ENCODE measurements at regions not wholly inside any gene's neighbourhood (a gene's known extent, or its start where the extent isn't known, plus 50 kb on each side); places are given as distances from the start of the nearest gene placed in this dataset.

DNA sequence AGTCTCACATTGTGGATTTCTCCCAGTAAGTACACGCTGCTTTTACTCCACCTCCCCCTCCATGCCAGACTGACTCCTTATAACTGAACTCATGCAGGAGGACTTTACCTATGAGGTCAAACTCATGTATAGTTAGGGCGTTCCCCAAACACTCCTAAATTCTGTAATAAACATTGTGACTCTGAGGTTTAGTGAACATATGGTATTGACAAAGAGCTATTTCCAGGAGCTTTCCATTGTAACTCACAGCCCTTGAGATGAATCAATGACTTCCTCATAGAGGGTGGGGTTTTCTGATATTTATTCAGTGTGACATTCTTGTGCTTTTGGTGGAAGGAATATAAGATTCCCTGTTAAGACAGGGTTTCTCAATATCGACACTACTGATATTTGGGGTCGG, 337.4 kb upstream of the SLC14A2 start:
- no peaks in the 10 kb centered on the region for H3K27me3 ChIP-seq (ENCODE audit: control insufficient read depth in 2 of 2, insufficient read depth in 2 of 2, low read length in 2 of 2)
- no peak overlapping the region for H3K27ac ChIP-seq (ENCODE audit: insufficient read depth, low read depth, low read length)
- no peak overlapping the region for H3K4me3 ChIP-seq (replicated peaks in 1 of 3; ENCODE audit: insufficient read depth in 1 of 3, low read depth in 1 of 3, low read length in 3 of 3)
- FAIRE-seq (no peak), DNase-seq (ENCODE audit: low read depth, low spot score) (no peak)
- H3K36me3 ChIP-seq (ENCODE audit: control insufficient read depth in 2 of 2, extremely low read depth in 1 of 2, insufficient read depth in 2 of 2, low read length in 2 of 2): no peaks in the 10 kb centered on the region
- no peaks in the 10 kb centered on the region for H3K9me1 ChIP-seq (replicated peaks; ENCODE audit: control insufficient read depth, extremely low read depth, insufficient read depth, low read length)
- CTCF ChIA-PET: no interaction called here
- dilution Hi-C loops (cut with MboI; ENCODE audit: extremely low pct_ligation_motif_present, low sequenced_read_pairs) (no loop called here), intact Hi-C loops (cut with micrococcal nuclease) (loop anchor here (10.0 kb wide), 1 partner anchor 107 kb away; no protein-coding TSS in a partner anchor)
- H4K20me1 ChIP-seq (replicated peaks; ENCODE audit: control insufficient read depth, extremely low read depth, insufficient read depth, low read length): no peaks in the 10 kb centered on the region
- H3K4me1 ChIP-seq (ENCODE audit: control insufficient read depth, extremely low read depth, insufficient read depth, low read length): no peaks in the 10 kb centered on the region
- H2AFZ ChIP-seq (ENCODE audit: low read depth, low read length): no peak overlapping the region
- H3K9ac ChIP-seq (replicated peaks; ENCODE audit: extremely low read depth, insufficient read depth, low read length): no peak overlapping the region
- H3K79me2 ChIP-seq (ENCODE audit: control insufficient read depth, insufficient read depth, low read length): no peaks in the 10 kb centered on the region
- TF ChIP-seq, protein P1, sequence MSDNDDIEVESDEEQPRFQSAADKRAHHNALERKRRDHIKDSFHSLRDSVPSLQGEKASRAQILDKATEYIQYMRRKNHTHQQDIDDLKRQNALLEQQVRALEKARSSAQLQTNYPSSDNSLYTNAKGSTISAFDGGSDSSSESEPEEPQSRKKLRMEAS (IDR thresholded peaks at IDR 0.05; ENCODE audit: insufficient read depth, insufficient read length): no peak
- TF ChIP-seq JUN (IDR thresholded peaks at IDR 0.05; ENCODE audit: borderline replicate concordance, insufficient read depth, insufficient read length, low read depth) (no peak), FOS (IDR thresholded peaks at IDR 0.05; ENCODE audit: borderline replicate concordance, insufficient read depth, low read length) (no peak), EZH2 (IDR thresholded peaks at IDR 0.05; ENCODE audit: borderline replicate concordance, low read depth, low read length, severe bottlenecking) (no peak)
- no peaks in the 10 kb centered on the region for H3K9me3 ChIP-seq (replicated peaks; ENCODE audit: control insufficient read depth, insufficient read depth, low read length)
- no peak overlapping the region for H3K4me2 ChIP-seq (ENCODE audit: insufficient read depth, low read length)
- POLR2A ChIA-PET: no interaction called here
- no TSS peak for BruUV-seq (replicated peaks)

GRCh38 chr18:45280481-45281276, 334.6 kb upstream of the SLC14A2 start:
- CTCF ChIA-PET: no interaction called here
- Histone ChIP-seq H3K4me2 (ENCODE audit: insufficient read depth, low read length) (no peak overlapping the region), H3K27ac (ENCODE audit: insufficient read depth, low read depth, low read length) (no peak overlapping the region), H3K9ac (replicated peaks; ENCODE audit: extremely low read depth, insufficient read depth, low read length) (no peak overlapping the region), H3K4me1 (ENCODE audit: control insufficient read depth, extremely low read depth, insufficient read depth, low read length) (no peaks in the 10 kb centered on the region), H4K20me1 (replicated peaks; ENCODE audit: control insufficient read depth, extremely low read depth, insufficient read depth, low read length) (no peaks in the 10 kb centered on the region), H3K4me3 (replicated peaks in 1 of 3; ENCODE audit: insufficient read depth in 1 of 3, low read depth in 1 of 3, low read length in 3 of 3) (no peak overlapping the region), H3K9me1 (replicated peaks; ENCODE audit: control insufficient read depth, extremely low read depth, insufficient read depth, low read length) (no peaks in the 10 kb centered on the region), H3K9me3 (replicated peaks; ENCODE audit: control insufficient read depth, insufficient read depth, low read length) (no peaks in the 10 kb centered on the region), H2AFZ (ENCODE audit: low read depth, low read length) (no peak overlapping the region), H3K36me3 (ENCODE audit: control insufficient read depth in 2 of 2, extremely low read depth in 1 of 2, insufficient read depth in 2 of 2, low read length in 2 of 2) (no peaks in the 10 kb centered on the region), H3K27me3 (ENCODE audit: control insufficient read depth in 2 of 2, insufficient read depth in 2 of 2, low read length in 2 of 2) (no peaks in the 10 kb centered on the region), H3K79me2 (ENCODE audit: control insufficient read depth, insufficient read depth, low read length) (no peaks in the 10 kb centered on the region)
- no TSS peak for BruUV-seq (replicated peaks)
- dilution Hi-C loops (cut with MboI; ENCODE audit: extremely low pct_ligation_motif_present, low sequenced_read_pairs): no loop called here
- TF ChIP-seq POLR2A (IDR thresholded peaks at IDR 0.05; ENCODE audit: low read depth, low read length) (no peak), JUN (IDR thresholded peaks at IDR 0.05; ENCODE audit: borderline replicate concordance, insufficient read depth, insufficient read length, low read depth) (no peak), GATA2 (IDR thresholded peaks at IDR 0.05; ENCODE audit: insufficient read depth, insufficient read length, low read depth, low read length) (no peak), POLR2AphosphoS5 (IDR thresholded peaks at IDR 0.05; ENCODE audit: insufficient read depth, low read depth, low read length) (no peak), EZH2 (IDR thresholded peaks at IDR 0.05; ENCODE audit: borderline replicate concordance, low read depth, low read length, severe bottlenecking) (no peak), FOS (IDR thresholded peaks at IDR 0.05; ENCODE audit: borderline replicate concordance, insufficient read depth, low read length) (no peak), MYC (IDR thresholded peaks at IDR 0.05; ENCODE audit: low read depth, low read length) (no peak)
- TF ChIP-seq, protein P1 (IDR thresholded peaks at IDR 0.05; ENCODE audit: insufficient read depth, insufficient read length): no peak
- TF ChIP-seq, protein P2, sequence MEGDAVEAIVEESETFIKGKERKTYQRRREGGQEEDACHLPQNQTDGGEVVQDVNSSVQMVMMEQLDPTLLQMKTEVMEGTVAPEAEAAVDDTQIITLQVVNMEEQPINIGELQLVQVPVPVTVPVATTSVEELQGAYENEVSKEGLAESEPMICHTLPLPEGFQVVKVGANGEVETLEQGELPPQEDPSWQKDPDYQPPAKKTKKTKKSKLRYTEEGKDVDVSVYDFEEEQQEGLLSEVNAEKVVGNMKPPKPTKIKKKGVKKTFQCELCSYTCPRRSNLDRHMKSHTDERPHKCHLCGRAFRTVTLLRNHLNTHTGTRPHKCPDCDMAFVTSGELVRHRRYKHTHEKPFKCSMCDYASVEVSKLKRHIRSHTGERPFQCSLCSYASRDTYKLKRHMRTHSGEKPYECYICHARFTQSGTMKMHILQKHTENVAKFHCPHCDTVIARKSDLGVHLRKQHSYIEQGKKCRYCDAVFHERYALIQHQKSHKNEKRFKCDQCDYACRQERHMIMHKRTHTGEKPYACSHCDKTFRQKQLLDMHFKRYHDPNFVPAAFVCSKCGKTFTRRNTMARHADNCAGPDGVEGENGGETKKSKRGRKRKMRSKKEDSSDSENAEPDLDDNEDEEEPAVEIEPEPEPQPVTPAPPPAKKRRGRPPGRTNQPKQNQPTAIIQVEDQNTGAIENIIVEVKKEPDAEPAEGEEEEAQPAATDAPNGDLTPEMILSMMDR (IDR thresholded peaks at IDR 0.05; ENCODE audit: extremely low read depth in 1 of 2, insufficient read depth in 1 of 2, low read depth in 1 of 2, low read length in 2 of 2): no peak
- intact Hi-C loops (cut with micrococcal nuclease): no loop called here
- DNase-seq (ENCODE audit: low read depth, low spot score) (no peak), FAIRE-seq (no peak)
- POLR2A ChIA-PET: no interaction called here

Data from endothelial cell of umbilical vein (primary cell).